ENCODE measurements at regions not wholly inside any gene's neighbourhood (a gene's known extent, or its start where the extent isn't known, plus 50 kb on each side); places are given as distances from the start of the nearest gene placed in this dataset.

DNA sequence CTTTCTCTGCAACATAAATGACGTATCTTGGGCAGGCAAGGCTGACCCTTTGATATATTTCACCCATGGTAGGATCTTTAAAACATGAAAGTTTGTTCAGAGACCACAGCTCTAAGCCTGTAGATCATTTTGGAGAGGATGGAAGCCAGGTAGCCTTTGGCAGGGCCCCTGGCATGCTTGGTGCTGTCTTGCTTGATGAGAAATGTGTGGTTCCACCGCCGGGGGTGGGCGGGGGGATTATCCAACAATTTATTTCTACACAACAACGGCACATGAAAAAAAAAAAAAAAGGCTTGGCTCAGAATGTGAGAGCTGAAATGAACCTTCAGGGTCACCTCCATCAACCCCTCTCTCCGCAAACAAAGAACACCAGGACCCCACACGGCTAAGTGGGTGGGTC is 112.9 kb upstream of the MBNL2 start:
- no peak for DNase-seq
- intact Hi-C loops (cut with DNase I): no loop called here

DNA sequence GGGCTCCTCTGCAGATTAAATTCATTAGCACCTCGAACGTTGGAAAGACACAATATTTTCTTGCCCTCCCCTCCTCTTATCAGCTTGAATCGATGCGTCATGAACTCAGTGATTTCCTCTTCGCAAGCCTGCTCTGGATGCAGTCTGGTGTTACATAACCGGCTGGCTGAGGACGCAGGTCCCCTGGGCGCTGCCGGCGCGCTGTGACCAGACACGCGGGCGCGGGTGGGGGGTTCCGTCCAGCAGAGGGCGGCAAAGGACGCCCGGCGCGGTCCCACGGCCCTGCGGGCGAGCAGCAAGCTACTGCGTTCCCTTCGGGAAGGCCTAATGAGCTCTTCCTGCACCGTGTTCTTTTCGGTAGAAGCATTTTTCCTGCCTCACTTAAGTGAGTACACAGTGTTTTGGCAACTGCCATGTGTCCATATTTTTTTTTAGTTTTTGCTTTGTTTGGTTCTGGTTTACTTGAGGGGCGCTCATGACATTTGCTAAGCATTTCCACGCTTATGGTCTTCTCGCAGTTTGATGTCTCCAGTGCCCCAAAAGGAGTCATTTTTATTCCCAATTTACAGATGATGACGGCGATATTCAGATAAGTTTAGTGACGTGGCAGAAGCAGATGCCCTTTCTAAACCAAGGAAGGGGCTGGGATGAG is 112.2 kb upstream of the MBNL2 start:
- DNase-seq: peak; percentile 78 to 96 (median 90)
- intact Hi-C loops (cut with DNase I): loop anchor here (5.0 kb wide), 3 partner anchors 102 to 322 kb away; partner anchors contain the start of gene RAP2A

DNA sequence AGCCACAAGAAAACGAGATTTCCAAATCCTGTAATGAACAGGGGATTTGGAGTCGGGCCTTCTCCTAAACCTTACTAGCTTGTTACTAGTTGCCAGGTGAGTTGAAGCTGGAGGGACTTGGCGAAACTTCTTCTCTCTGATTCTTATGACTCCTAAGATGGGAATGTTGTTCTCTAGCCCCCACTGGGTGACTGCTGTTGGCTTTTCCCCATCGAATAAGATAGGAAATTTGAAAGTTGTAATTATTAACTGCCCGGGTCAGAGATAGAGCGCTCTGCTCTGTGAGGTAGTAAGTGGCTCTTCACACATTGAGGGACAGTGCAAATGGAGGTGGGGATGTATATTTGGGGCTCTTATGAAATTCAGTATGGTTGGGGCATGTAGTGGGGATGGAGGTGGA is 111.2 kb upstream of the MBNL2 start:
- intact Hi-C loops (cut with DNase I): loop anchor here (5.0 kb wide), 3 partner anchors 101 to 321 kb away; partner anchors contain the start of gene RAP2A
- no peak for DNase-seq

DNA sequence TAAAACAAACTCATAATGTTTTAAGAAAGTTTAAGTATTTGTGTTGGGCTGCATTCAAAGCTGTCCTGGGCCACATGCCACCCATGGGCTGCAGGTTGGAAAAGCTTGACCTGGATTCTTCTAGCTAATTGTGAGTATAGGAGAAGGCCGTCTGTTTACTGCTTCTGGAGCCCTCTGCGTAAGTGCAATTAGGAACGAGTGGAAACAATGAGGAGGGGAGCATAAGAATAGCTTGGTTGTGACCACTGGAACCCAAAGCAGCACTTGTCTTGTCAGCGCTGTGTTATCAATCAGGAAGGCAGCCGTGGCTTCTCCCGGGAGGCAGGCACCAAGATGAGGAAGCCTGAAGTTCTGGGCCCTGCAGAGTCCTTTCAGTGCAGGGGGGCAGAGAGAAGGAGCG is 110.4 kb upstream of the MBNL2 start:
- no peak for DNase-seq
- intact Hi-C loops (cut with DNase I): loop anchor here (5.0 kb wide), 3 partner anchors 101 to 321 kb away; partner anchors contain the start of gene RAP2A

DNA sequence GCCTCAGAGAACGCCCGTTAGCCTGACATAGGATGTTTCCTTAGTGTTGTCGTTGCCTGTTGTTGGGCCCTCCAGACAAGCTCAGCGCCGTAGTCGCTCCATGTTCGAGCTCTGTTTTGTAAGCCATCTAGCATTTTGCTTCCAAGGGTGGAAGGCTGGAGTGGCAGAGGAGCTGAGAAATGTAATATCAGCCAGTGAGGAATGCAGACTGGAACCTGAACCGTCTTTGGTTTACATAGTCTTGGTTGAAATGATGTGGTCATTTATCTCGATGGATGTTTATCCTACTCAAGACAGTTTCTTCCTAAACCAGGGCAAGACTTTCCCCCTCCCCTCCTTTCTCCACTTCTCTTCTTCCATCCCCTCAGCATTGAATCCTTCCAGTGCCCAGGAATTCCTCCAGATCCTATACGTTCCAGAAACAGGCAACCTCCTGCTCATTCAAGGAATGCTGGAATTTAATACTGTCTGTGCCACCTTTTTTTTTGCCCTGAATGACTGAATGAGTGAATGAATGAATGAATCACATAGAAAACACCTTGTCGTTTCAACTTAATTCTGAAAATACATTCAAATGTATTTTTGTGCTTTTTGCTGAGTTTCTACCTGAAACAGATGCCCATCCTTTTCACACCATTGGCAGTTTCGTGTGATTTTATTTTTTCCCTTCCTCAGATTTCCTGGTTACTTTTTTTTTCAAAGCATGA is 109.5 kb upstream of the MBNL2 start:
- intact Hi-C loops (cut with DNase I): loop anchor here (5.0 kb wide), 3 partner anchors 100 to 320 kb away; partner anchors contain the start of gene RAP2A
- no peak for DNase-seq

DNA sequence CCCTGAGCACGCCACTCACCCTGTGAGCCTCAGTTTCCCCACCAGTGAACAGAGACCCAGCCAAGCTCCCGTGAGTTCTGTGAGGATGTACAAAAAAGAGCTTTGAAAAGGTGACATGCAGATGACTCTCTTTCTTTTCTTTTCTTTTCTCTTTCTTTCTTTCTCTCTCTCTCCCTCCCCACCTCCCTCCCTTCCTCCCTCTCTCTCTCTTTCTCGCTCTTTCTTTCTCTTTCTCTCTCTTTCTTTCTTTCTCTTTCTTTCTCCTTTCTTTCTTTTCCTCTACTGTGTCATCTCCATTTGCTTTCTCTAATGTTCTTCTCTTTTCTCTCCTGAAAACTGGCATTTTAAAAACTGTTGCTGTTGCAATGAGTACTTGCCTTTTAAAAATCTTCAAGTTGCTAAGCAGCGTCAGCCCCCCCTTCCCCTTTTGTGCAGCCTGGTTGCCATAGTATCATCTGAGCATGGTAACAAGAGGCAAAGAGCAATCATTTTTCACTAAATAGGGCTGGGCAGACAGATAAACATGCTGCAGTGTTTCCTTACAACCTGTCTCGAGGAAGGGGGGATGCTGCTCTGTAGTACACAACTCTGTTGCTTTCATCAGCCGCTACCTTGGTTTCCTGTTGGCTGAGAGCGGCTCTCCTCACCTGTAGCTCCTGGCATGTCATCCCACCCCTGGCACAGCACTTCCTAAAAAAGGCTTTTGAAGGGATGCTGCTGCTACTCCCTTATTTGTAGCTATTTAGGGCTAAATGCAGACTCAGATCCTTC is 108.7 kb upstream of the MBNL2 start:
- DNase-seq: peak in 25 of 42 donors; percentile 27 to 86 (median 63)
- intact Hi-C loops (cut with DNase I): loop anchor here (5.0 kb wide), 3 partner anchors 99 to 319 kb away; partner anchors contain the start of gene RAP2A

DNA sequence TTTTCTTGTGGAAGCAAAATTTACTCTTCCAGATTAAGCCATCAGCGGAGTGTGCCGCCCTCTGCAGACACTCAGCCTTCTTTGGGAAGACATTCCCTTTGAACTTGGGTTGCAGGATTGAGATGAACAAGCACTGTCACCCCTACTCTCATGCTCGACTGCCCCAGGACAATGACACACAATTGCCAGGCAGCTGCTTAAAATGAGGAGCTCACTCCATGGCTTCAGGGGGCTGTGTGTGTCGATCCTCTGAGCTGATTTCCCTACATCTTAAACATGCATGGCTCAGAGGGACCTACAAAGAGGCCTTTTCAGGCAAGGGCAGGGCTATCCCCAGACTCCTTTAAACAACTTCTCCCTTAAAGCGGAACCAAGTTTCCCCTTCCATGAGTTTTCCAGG is 107.5 kb upstream of the MBNL2 start:
- DNase-seq: peak in 1 of 42 donors; percentile 42
- intact Hi-C loops (cut with DNase I): loop anchor here (5.0 kb wide), 3 partner anchors 98 to 318 kb away; partner anchors contain the start of gene RAP2A

DNA sequence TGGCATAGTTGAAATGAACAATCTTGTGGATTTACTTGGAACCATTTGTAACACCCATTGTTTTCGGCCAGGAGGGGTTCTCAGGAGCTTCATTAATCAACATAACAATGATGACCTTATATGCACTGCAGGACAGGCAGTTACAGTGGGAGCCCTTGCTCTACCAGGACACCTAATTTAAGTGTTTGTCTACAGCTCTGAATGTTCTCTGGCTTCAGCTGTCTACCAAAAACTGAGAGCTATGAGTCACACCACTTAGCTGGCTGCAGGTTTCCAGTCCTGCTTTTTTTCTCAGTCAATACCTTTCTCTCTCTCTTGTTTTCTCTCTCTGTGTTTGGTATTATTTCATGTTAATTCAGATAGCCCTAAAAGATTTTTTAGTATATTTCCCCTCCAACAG is 105.4 kb upstream of the MBNL2 start:
- peak in 4 of 42 donors; percentile 28 to 69 (median 48) for DNase-seq
- intact Hi-C loops (cut with DNase I): no loop called here

DNA sequence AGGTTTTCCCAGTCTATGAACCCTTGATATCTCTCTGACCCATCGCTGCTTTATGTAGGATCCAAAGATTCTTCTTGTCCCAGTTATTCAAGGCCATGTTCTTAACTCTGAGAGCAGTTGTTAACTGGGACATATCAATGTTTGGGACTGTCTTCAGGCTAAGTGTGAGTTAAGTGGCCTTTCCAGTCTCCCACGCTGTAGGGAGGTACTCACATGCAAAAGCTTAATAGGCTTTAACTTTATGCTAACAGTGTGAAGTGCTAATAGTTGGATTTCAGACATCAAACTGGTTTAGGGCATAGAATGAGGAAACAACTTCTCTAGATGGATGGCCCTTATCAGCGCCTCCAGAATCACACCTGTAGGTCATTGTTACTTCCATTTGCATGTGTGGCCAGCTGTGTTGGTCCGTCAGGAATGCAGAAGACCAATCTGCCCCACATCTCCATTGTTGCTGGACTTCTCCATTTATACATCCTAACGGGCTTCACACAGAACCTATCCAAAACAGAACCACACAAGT is 104.7 kb upstream of the MBNL2 start:
- intact Hi-C loops (cut with DNase I): no loop called here

DNA sequence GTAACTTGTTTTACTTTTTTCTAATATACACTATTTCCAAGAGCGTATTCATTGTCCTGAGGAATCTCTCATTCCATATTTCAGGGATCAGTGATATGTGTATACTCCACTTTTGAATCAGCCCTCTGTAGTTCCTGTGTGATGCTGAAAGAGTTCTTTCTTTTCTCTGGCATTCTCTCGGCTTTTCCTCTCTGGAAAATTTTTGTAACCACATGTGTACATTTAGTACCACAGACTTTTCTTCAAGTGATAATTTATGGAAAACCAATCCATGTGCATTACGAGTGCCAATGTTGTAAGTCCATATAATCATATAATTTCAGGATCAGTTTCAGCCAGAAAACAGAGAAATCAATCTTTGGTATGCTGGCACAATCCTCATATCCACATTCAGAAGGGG is 102.2 kb upstream of the MBNL2 start:
- no peak for DNase-seq
- intact Hi-C loops (cut with DNase I): no loop called here

More for the DNA sequence above, 104.7 kb upstream of the MBNL2 start:
- DNase-seq: peak in 1 of 42 donors; percentile 9

DNA sequence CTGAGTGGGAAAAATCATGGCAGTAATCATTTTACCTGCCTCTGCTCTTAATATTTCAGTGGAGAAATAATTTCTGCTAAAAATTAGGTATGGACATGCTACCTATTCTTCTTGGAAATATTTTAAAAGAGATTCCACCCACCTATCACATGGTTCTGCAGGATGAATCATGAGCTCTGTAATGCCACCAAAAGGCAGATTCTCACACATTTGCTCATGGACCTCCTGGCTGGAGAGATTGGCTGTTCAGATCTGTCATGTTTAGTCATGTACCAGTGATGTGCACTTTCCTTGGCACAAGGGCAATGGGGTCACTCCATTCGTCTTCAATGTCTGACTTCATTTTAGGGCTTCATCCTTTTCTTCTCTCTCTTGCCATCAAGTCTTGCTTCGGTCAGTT is 101.8 kb upstream of the MBNL2 start:
- intact Hi-C loops (cut with DNase I): no loop called here

DNA sequence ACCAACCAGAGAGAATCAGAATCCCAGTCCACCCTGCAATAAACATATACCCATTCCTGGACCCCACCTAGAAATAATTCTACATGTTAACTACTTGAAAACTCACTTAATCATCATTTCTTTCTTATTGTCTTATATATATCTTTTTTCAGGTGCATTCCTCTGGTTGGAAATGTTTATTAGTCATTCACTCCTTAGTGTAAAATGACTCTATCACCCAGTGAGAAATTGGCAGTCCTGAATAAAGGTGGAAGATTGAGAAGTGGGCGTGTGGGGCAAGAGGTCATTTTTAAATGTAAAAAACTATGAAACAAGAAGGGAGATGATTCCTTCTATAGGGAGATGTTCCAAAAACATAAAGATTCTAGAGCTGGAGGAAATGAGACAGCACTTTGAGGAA is 101.2 kb upstream of the MBNL2 start:
- DNase-seq: no peak
- intact Hi-C loops (cut with DNase I): no loop called here

More for the DNA sequence above, 101.8 kb upstream of the MBNL2 start:
- DNase-seq: peak in 10 of 42 donors; percentile 35 to 66 (median 46)

DNA sequence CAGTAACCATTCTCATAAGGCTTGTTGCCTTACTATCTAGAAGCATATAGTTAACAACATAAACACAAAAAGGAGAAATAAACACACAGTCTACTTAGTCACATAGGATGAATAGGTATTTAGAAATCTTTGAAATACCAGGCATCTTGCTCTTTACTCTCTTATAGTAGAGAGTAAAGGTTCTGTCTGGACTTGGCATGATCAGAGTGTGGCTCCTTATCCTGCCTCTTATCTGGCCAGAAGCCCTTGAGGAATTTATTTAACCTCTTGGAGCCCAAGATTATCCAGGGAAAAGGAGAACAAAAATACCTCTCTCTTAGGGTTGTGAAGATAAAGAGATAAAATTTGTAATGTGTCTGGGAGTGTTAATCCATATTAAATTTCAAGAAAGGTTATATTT is 100.2 kb upstream of the MBNL2 start:
- no peak for DNase-seq
- intact Hi-C loops (cut with DNase I): no loop called here

DNA sequence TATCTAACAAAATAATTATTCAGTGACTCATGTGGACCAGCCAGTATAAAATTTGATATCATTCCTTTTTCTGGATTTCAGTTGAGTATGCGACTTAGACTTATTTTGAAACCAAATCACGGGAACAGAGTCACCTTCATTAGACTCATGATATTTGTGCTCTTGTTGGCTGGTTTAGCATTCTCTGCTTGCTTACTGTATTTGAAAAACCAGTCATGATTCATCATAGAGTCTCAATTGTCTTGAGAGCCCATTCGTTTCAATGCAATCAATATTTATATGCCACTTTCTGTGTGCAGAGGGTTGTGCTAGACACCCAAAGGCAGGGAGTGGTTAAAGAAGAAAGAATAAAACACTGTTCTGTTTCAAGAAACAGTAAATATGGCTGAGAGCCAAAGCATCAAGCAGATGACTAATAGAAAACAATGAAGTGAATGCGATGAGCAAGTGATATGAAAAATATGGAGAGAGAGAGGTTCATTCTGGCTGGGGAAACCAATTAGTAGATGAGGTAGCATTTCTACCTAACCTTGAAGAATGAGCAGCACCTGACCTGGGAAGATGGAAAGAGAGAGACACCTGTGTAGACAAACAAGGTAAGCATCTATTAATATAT is 99.6 kb upstream of the MBNL2 start:
- peak in 1 of 42 donors; percentile 12 for DNase-seq
- intact Hi-C loops (cut with DNase I): no loop called here

DNA sequence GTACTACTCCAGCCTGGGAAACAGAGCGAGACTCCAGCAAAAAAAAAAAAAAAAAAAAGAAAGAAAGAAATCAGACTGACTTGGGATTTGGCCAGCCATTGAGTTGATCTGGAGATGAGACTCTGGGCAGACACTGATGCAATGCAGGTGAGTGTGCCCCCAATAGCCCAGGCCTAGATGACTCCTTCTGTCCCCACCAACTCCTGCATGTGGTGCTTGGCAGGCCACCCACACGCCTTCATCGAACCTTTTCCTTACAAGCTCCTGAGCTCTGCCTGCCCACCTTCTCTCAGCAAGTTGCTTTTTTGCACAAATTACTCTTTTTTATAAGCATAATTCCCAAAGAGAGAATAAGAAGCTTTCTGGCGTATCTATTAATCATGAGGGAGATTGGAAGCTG is 97.9 kb upstream of the MBNL2 start:
- intact Hi-C loops (cut with DNase I): no loop called here
- DNase-seq: peak in 25 of 42 donors; percentile 30 to 84 (median 62)

DNA sequence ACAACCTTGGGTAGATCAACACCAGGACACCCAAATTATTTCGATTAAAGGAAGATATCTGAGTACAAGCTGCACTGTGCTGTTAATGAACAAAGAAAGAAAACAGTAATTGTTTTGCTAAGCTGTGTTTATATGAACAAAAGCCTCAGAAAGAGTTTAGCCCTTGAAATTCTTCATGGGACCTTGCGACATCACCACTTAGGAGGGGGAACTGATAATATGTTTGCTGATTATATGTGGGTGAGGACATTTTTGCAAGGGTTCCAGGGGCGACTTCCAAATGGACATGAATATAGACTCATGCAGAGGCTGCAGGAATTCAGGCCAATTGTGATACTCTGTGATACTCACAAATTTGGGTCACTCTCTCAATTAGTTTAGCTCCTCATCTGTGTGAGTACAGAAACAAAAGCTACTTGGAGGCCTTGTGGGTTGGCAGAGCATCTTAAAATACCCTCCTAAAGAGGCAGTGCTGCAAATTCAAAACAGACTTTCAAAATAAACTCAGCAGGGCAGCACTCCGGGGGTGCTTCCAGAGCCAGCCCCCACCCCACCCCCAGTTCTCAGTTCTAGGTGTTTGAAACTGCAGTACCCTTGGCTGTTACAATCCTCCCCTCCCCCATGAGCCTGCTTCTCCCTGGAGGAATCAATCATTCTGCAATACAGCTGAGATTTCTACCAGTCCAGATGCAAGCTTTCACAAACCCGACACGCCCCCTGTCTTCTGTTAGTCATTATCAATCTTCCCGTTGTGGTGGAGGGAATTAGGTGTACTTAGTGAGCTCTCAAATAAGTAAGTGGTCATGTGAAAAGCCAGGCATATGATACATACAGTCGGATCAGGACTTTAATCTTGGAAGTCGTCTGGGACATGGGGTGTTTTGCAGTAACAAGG is 97.0 kb upstream of the MBNL2 start:
- DNase-seq: peak in 18 of 42 donors; percentile 29 to 69 (median 53)
- intact Hi-C loops (cut with DNase I): no loop called here

DNA sequence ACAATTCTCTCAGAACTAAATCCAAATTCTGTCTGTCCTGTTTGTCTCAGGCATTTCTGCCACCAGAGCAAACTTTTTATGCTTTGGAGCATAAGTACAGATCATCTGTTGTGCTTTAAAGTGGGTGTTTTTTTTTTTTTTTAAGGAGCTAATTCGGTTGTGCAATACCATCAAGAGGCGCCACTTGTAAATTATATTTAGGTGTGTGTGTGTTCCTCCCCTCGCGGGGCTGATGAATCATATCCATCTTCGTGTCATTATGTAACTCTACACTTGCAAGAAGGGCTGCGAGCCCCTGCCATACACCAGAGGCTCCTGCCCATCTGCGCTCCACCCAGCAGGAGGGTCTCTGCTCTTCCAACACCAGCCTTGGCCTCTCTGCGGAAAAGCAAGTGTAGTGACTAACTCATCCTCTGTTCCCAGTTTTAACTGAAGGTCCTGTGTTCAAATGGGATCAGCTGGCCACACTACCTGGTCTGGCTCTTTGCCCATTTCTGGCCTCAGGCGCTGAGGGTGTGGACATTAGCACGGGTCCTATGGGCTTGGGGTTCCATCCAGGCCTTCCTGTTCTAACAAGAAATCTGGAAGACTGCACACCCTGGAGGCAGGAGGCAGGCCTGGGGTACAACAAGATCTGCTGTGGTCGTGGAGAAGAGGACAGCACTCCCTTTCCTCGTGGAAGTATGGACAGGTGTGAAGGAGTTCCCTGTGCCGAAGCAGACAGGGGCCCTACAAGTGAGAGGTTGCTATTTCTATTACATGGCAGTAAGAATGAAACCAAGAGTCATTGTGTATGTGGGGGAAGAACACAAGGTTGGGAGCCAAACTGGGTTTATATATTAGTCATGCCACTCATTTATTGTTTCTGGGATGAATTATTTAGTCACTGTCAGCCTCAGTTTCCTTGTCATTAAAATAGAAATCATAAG is 96.1 kb upstream of the MBNL2 start:
- intact Hi-C loops (cut with DNase I): no loop called here
- DNase-seq: peak in 26 of 42 donors; percentile 20 to 84 (median 57)

All from head of caudate nucleus (tissue), 42 donors.